Stimulated activated effector memory CD8-positive, alpha-beta T cell treated with anti-CD3 and anti-CD28 coated beads, Interleukin-12 subunit alpha, Interleukin-12 subunit beta, amount 100 ng/mL, for 72 hours (primary cell): ENCODE measurements at regions not wholly inside any gene's neighbourhood (a gene's known extent, or its start where the extent isn't known, plus 50 kb on each side); places are given as distances from the start of the nearest gene placed in this dataset.

ENCODE experiments used
- ATAC-seq: fragments of 150-1000 bp; cut with Tn5 transposase; 2 replicates; pipeline ENCODE4 v1.10.0; 2021
- DNase-seq, 2 donors: peaks; one replicate each; pipeline ENCODE4 v3.0.0; 2021 to 2022; ENCODE audit warnings: low spot score in 2 of 2
- H3K27ac Mint-ChIP-seq: one replicate; pipeline ENCODE4 v1.8.0; 2022; ENCODE audit warnings: mild to moderate bottlenecking, mixed read lengths
- H3K36me3 Mint-ChIP-seq: one replicate; pipeline ENCODE4 v1.8.0; 2022; ENCODE audit warnings: mild to moderate bottlenecking, mixed read lengths
- H3K4me1 Mint-ChIP-seq: one replicate; pipeline ENCODE4 v1.8.0; 2022; ENCODE audit warnings: mixed read lengths
- H3K4me3 Mint-ChIP-seq: one replicate; pipeline ENCODE4 v1.8.0; 2022; ENCODE audit warnings: mild to moderate bottlenecking, mixed read lengths
- H3K9me3 Mint-ChIP-seq: one replicate; pipeline ENCODE4 v1.8.0; 2022; ENCODE audit warnings: mixed read lengths

GRCh38 chr12:97359021-97359690 lies 103.4 kb upstream of the RMST start:
- ATAC-seq (no peak), DNase-seq (no peak)
- H3K36me3 Mint-ChIP-seq = no peaks in the 10 kb centered on the region

GRCh38 chr12:97363693-97364092 lies 98.9 kb upstream of the RMST start:
- Mint-ChIP-seq H3K27ac (no peak overlapping the region), H3K4me3 (no peak overlapping the region), H3K36me3 (no peaks in the 10 kb centered on the region), H3K9me3 (no peaks in the 10 kb centered on the region), H3K4me1 (no peaks in the 10 kb centered on the region)
- ATAC-seq = no peak
- DNase-seq = no peak

More at GRCh38 chr12:97359021-97359690, 103.4 kb upstream of the RMST start:
- Mint-ChIP-seq H3K4me3 (no peak overlapping the region), H3K9me3 (no peaks in the 10 kb centered on the region), H3K27ac (no peak overlapping the region), H3K4me1 (no peaks in the 10 kb centered on the region)

GRCh38 chr12:97368462-97369163 lies 94.0 kb upstream of the RMST start:
- H3K4me3 Mint-ChIP-seq = no peak overlapping the region
- ATAC-seq (no peak), DNase-seq (no peak)
- H3K36me3 Mint-ChIP-seq = no peaks in the 10 kb centered on the region
- H3K9me3 Mint-ChIP-seq = peaks cover 3% of the 10 kb centered on the region
- H3K27ac Mint-ChIP-seq = no peak overlapping the region
- no peaks in the 10 kb centered on the region for H3K4me1 Mint-ChIP-seq

GRCh38 chr12:97375310-97375709 lies 87.3 kb upstream of the RMST start:
- DNase-seq = no peak
- H3K27ac Mint-ChIP-seq = no peak overlapping the region
- H3K9me3 Mint-ChIP-seq = no peaks in the 10 kb centered on the region
- no peaks in the 10 kb centered on the region for H3K36me3 Mint-ChIP-seq
- no peak overlapping the region for H3K4me3 Mint-ChIP-seq
- no peak for ATAC-seq
- no peaks in the 10 kb centered on the region for H3K4me1 Mint-ChIP-seq

- no peaks in the 10 kb centered on the region for H3K4me1 Mint-ChIP-seq
- H3K27ac Mint-ChIP-seq = no peak overlapping the region
- H3K9me3 Mint-ChIP-seq = no peaks in the 10 kb centered on the region
Observed at GRCh38 chr12:97380440-97380839, 82.2 kb upstream of the RMST start.

GRCh38 chr12:97385121-97385520 lies 77.5 kb upstream of the RMST start:
- DNase-seq (no peak), ATAC-seq (no peak)
- Mint-ChIP-seq H3K36me3 (no peaks in the 10 kb centered on the region), H3K4me3 (no peak overlapping the region), H3K27ac (no peak overlapping the region), H3K4me1 (no peaks in the 10 kb centered on the region), H3K9me3 (no peaks in the 10 kb centered on the region)

More at GRCh38 chr12:97380440-97380839, 82.2 kb upstream of the RMST start:
- ATAC-seq = no peak
- Mint-ChIP-seq H3K36me3 (no peaks in the 10 kb centered on the region), H3K4me3 (no peak overlapping the region)
- DNase-seq = no peak

GRCh38 chr12:97386133-97386581 lies 76.4 kb upstream of the RMST start:
- DNase-seq (no peak), ATAC-seq (no peak)
- no peaks in the 10 kb centered on the region for H3K4me1 Mint-ChIP-seq
- no peak overlapping the region for H3K27ac Mint-ChIP-seq
- no peaks in the 10 kb centered on the region for H3K9me3 Mint-ChIP-seq
- H3K36me3 Mint-ChIP-seq = no peaks in the 10 kb centered on the region
- H3K4me3 Mint-ChIP-seq = no peak overlapping the region

GRCh38 chr12:97387844-97388243 lies 74.8 kb upstream of the RMST start:
- H3K4me1 Mint-ChIP-seq = no peaks in the 10 kb centered on the region
- no peaks in the 10 kb centered on the region for H3K36me3 Mint-ChIP-seq
- no peak overlapping the region for H3K4me3 Mint-ChIP-seq
- DNase-seq = no peak
- no peak for ATAC-seq
- H3K27ac Mint-ChIP-seq = no peak overlapping the region
- no peaks in the 10 kb centered on the region for H3K9me3 Mint-ChIP-seq

GRCh38 chr12:97394657-97395056 lies 67.9 kb upstream of the RMST start:
- H3K27ac Mint-ChIP-seq = no peak overlapping the region
- no peaks in the 10 kb centered on the region for H3K4me1 Mint-ChIP-seq
- no peak for ATAC-seq
- no peaks in the 10 kb centered on the region for H3K9me3 Mint-ChIP-seq
- DNase-seq = no peak
- H3K36me3 Mint-ChIP-seq = no peaks in the 10 kb centered on the region
- H3K4me3 Mint-ChIP-seq = no peak overlapping the region

- H3K9me3 Mint-ChIP-seq = no peaks in the 10 kb centered on the region
- DNase-seq = no peak
- no peaks in the 10 kb centered on the region for H3K4me1 Mint-ChIP-seq
- H3K4me3 Mint-ChIP-seq = no peak overlapping the region
- no peak overlapping the region for H3K27ac Mint-ChIP-seq
- ATAC-seq = no peak
- no peaks in the 10 kb centered on the region for H3K36me3 Mint-ChIP-seq
Observed at GRCh38 chr12:97397008-97397407, 65.6 kb upstream of the RMST start.

GRCh38 chr12:97398704-97399103 lies 63.9 kb upstream of the RMST start:
- no peaks in the 10 kb centered on the region for H3K4me1 Mint-ChIP-seq
- ATAC-seq (no peak), DNase-seq (no peak)
- H3K36me3 Mint-ChIP-seq = no peaks in the 10 kb centered on the region
- H3K4me3 Mint-ChIP-seq = no peak overlapping the region
- no peaks in the 10 kb centered on the region for H3K9me3 Mint-ChIP-seq
- no peak overlapping the region for H3K27ac Mint-ChIP-seq

GRCh38 chr12:97404093-97404492 lies 58.5 kb upstream of the RMST start:
- DNase-seq = no peak
- no peaks in the 10 kb centered on the region for H3K9me3 Mint-ChIP-seq
- H3K4me3 Mint-ChIP-seq = no peak overlapping the region
- no peaks in the 10 kb centered on the region for H3K36me3 Mint-ChIP-seq
- no peak overlapping the region for H3K27ac Mint-ChIP-seq
- no peaks in the 10 kb centered on the region for H3K4me1 Mint-ChIP-seq
- no peak for ATAC-seq

- no peaks in the 10 kb centered on the region for H3K9me3 Mint-ChIP-seq
- H3K4me3 Mint-ChIP-seq = no peak overlapping the region
- no peak overlapping the region for H3K27ac Mint-ChIP-seq
- no peaks in the 10 kb centered on the region for H3K36me3 Mint-ChIP-seq
- no peaks in the 10 kb centered on the region for H3K4me1 Mint-ChIP-seq
- ATAC-seq (peak; percentile 45), DNase-seq (no peak)
Observed at GRCh38 chr12:97404543-97404942, 58.1 kb upstream of the RMST start.

- Mint-ChIP-seq H3K4me1 (no peaks in the 10 kb centered on the region), H3K4me3 (no peak overlapping the region), H3K9me3 (no peaks in the 10 kb centered on the region), H3K27ac (no peak overlapping the region), H3K36me3 (no peaks in the 10 kb centered on the region)
- no peak for DNase-seq
- no peak for ATAC-seq
Observed at GRCh38 chr12:97408363-97408762, 54.2 kb upstream of the RMST start.

GRCh38 chr12:97411341-97411740 lies 51.3 kb upstream of the RMST start:
- H3K36me3 Mint-ChIP-seq = no peaks in the 10 kb centered on the region
- no peak overlapping the region for H3K4me3 Mint-ChIP-seq
- no peaks in the 10 kb centered on the region for H3K4me1 Mint-ChIP-seq
- H3K27ac Mint-ChIP-seq = no peak overlapping the region
- no peak for DNase-seq
- ATAC-seq = no peak
- no peaks in the 10 kb centered on the region for H3K9me3 Mint-ChIP-seq
